ENCODE measurements at regions not wholly inside any gene's neighbourhood (a gene's known extent, or its start where the extent isn't known, plus 50 kb on each side); places are given as distances from the start of the nearest gene placed in this dataset.

DNA sequence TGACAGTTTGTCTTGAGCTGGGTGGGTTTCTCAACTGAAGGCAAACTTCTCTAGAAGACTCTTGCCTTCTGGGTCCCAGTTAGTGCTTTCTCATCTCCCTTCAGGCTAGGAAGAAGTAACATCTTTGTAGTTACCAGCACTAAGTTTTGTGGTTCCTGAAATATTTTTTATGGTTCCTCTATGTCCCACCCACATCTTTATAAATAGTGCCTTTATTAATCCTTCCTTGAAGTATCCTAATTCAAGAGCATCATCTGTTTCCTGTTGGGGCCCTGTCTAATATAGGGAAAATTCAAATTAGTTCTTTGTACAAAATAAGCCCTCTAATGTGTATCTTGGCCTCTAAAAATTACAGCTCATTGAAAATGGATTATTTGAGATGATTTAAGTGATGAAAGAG lies 147.4 kb upstream of the MAOA start:
- no peaks in the 10 kb centered on the region for H3K36me3 ChIP-seq (ENCODE audit: control insufficient read depth, insufficient read depth, low read length)
- no peak overlapping the region for H3K4me3 ChIP-seq (replicated peaks in 1 of 4; ENCODE audit: control extremely low read depth in 1 of 4, insufficient read depth in 1 of 4, low read depth in 3 of 4, low read length in 4 of 4)
- H3K79me2 ChIP-seq (ENCODE audit: control insufficient read depth, insufficient read depth, low read length), result no peaks in the 10 kb centered on the region
- H3K9ac ChIP-seq (ENCODE audit: insufficient read depth, low read length), result no peak overlapping the region
- no peak overlapping the region for H3K4me2 ChIP-seq (ENCODE audit: extremely low read depth, insufficient read depth, low read length)
- no peak for DNase-seq (ENCODE audit: low read depth in 2 of 2)
- TF ChIP-seq, protein P1, sequence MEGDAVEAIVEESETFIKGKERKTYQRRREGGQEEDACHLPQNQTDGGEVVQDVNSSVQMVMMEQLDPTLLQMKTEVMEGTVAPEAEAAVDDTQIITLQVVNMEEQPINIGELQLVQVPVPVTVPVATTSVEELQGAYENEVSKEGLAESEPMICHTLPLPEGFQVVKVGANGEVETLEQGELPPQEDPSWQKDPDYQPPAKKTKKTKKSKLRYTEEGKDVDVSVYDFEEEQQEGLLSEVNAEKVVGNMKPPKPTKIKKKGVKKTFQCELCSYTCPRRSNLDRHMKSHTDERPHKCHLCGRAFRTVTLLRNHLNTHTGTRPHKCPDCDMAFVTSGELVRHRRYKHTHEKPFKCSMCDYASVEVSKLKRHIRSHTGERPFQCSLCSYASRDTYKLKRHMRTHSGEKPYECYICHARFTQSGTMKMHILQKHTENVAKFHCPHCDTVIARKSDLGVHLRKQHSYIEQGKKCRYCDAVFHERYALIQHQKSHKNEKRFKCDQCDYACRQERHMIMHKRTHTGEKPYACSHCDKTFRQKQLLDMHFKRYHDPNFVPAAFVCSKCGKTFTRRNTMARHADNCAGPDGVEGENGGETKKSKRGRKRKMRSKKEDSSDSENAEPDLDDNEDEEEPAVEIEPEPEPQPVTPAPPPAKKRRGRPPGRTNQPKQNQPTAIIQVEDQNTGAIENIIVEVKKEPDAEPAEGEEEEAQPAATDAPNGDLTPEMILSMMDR (conservative IDR thresholded peaks at IDR 0.05 in 1 of 2, IDR thresholded peaks at IDR 0.05 in 1 of 2; ENCODE audit: low read depth in 1 of 2, low read length in 2 of 2), result no peak
- TF ChIP-seq EZH2 (IDR thresholded peaks at IDR 0.05; ENCODE audit: low read length, missing control alignments), result no peak
- no peaks in the 10 kb centered on the region for H3K27me3 ChIP-seq (ENCODE audit: control insufficient read depth, insufficient read depth, low read length)
- H3K9me3 ChIP-seq (ENCODE audit: control insufficient read depth, insufficient read depth, low read depth, low read length), result no peaks in the 10 kb centered on the region
- no peak overlapping the region for H3K27ac ChIP-seq (ENCODE audit: insufficient read depth, low read length)
- H4K20me1 ChIP-seq (ENCODE audit: control insufficient read depth, extremely low read depth, insufficient read depth, low read length), result no peaks in the 10 kb centered on the region
- H3K4me1 ChIP-seq (ENCODE audit: control insufficient read depth, extremely low read depth, insufficient read depth, low read length), result no peaks in the 10 kb centered on the region
- H2AFZ ChIP-seq (ENCODE audit: low read length), result no peak overlapping the region

- no peak for DNase-seq (ENCODE audit: low read depth in 2 of 2)
- H3K79me2 ChIP-seq (ENCODE audit: control insufficient read depth, insufficient read depth, low read length), result no peaks in the 10 kb centered on the region
These were observed 145.9 kb upstream of the MAOA start for GRCh38 chrX:43510209-43510608.

GRCh38 chrX:43513085-43513484 lies 143.0 kb upstream of the MAOA start:
- no peak overlapping the region for H3K9ac ChIP-seq (ENCODE audit: insufficient read depth, low read length)
- TF ChIP-seq, protein P1 (conservative IDR thresholded peaks at IDR 0.05 in 1 of 2, IDR thresholded peaks at IDR 0.05 in 1 of 2; ENCODE audit: low read depth in 1 of 2, low read length in 2 of 2), result no peak
- no peak for TF ChIP-seq EZH2 (IDR thresholded peaks at IDR 0.05; ENCODE audit: low read length, missing control alignments)

More at GRCh38 chrX:43510209-43510608, 145.9 kb upstream of the MAOA start:
- Histone ChIP-seq H3K4me1 (ENCODE audit: control insufficient read depth, extremely low read depth, insufficient read depth, low read length) (no peaks in the 10 kb centered on the region), H3K4me2 (ENCODE audit: extremely low read depth, insufficient read depth, low read length) (no peak overlapping the region), H3K9ac (ENCODE audit: insufficient read depth, low read length) (no peak overlapping the region), H2AFZ (ENCODE audit: low read length) (no peak overlapping the region), H4K20me1 (ENCODE audit: control insufficient read depth, extremely low read depth, insufficient read depth, low read length) (no peaks in the 10 kb centered on the region), H3K27me3 (ENCODE audit: control insufficient read depth, insufficient read depth, low read length) (no peaks in the 10 kb centered on the region), H3K27ac (ENCODE audit: insufficient read depth, low read length) (no peak overlapping the region), H3K36me3 (ENCODE audit: control insufficient read depth, insufficient read depth, low read length) (no peaks in the 10 kb centered on the region), H3K4me3 (replicated peaks in 1 of 4; ENCODE audit: control extremely low read depth in 1 of 4, insufficient read depth in 1 of 4, low read depth in 3 of 4, low read length in 4 of 4) (no peak overlapping the region), H3K9me3 (ENCODE audit: control insufficient read depth, insufficient read depth, low read depth, low read length) (no peaks in the 10 kb centered on the region)
- TF ChIP-seq EZH2 (IDR thresholded peaks at IDR 0.05; ENCODE audit: low read length, missing control alignments), result no peak
- TF ChIP-seq, protein P1 (conservative IDR thresholded peaks at IDR 0.05 in 1 of 2, IDR thresholded peaks at IDR 0.05 in 1 of 2; ENCODE audit: low read depth in 1 of 2, low read length in 2 of 2), result no peak

More at GRCh38 chrX:43513085-43513484, 143.0 kb upstream of the MAOA start:
- Histone ChIP-seq H3K4me2 (ENCODE audit: extremely low read depth, insufficient read depth, low read length) (no peak overlapping the region), H3K4me3 (replicated peaks in 1 of 4; ENCODE audit: control extremely low read depth in 1 of 4, insufficient read depth in 1 of 4, low read depth in 3 of 4, low read length in 4 of 4) (no peak overlapping the region), H2AFZ (ENCODE audit: low read length) (no peak overlapping the region), H4K20me1 (ENCODE audit: control insufficient read depth, extremely low read depth, insufficient read depth, low read length) (no peaks in the 10 kb centered on the region), H3K9me3 (ENCODE audit: control insufficient read depth, insufficient read depth, low read depth, low read length) (no peaks in the 10 kb centered on the region), H3K79me2 (ENCODE audit: control insufficient read depth, insufficient read depth, low read length) (no peaks in the 10 kb centered on the region), H3K27me3 (ENCODE audit: control insufficient read depth, insufficient read depth, low read length) (no peaks in the 10 kb centered on the region), H3K36me3 (ENCODE audit: control insufficient read depth, insufficient read depth, low read length) (no peaks in the 10 kb centered on the region), H3K27ac (ENCODE audit: insufficient read depth, low read length) (no peak overlapping the region), H3K4me1 (ENCODE audit: control insufficient read depth, extremely low read depth, insufficient read depth, low read length) (no peaks in the 10 kb centered on the region)
- DNase-seq (ENCODE audit: low read depth in 2 of 2), result no peak
